GM12878 (cell line): ENCODE measurements at regions not wholly inside any gene's neighbourhood (a gene's known extent, or its start where the extent isn't known, plus 50 kb on each side); places are given as distances from the start of the nearest gene placed in this dataset.

ENCODE experiments used
- TF ChIP-seq, protein P1 (sequence below), 3 experiments: IDR thresholded peaks in 2 of 3; conservative IDR thresholded peaks in 1 of 3; 2 replicates each; pipeline ENCODE4 v1.5.1; 2011; ENCODE audit warnings: low read depth in 3 of 3, low read length in 3 of 3, mild to moderate bottlenecking in 3 of 3, control low read depth in 2 of 3, moderate library complexity in 2 of 3, inconsistent platforms in 1 of 3, mixed read lengths in 1 of 3; ENCODE audit not compliant: control insufficient read depth in 2 of 3, insufficient read depth in 1 of 3; ENCODE audit errors: extremely low read depth in 1 of 3
- TF ChIP-seq, protein P2 (sequence below): fragments of 450-650 bp; formaldehyde crosslinking; IDR thresholded peaks from 2 replicates; pipeline ENCODE4 v1.4.0; 2020; ENCODE audit warnings: mild to moderate bottlenecking, moderate library complexity

- TF ChIP-seq, protein P1, sequence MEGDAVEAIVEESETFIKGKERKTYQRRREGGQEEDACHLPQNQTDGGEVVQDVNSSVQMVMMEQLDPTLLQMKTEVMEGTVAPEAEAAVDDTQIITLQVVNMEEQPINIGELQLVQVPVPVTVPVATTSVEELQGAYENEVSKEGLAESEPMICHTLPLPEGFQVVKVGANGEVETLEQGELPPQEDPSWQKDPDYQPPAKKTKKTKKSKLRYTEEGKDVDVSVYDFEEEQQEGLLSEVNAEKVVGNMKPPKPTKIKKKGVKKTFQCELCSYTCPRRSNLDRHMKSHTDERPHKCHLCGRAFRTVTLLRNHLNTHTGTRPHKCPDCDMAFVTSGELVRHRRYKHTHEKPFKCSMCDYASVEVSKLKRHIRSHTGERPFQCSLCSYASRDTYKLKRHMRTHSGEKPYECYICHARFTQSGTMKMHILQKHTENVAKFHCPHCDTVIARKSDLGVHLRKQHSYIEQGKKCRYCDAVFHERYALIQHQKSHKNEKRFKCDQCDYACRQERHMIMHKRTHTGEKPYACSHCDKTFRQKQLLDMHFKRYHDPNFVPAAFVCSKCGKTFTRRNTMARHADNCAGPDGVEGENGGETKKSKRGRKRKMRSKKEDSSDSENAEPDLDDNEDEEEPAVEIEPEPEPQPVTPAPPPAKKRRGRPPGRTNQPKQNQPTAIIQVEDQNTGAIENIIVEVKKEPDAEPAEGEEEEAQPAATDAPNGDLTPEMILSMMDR (IDR thresholded peaks at IDR 0.05 in 2 of 3, conservative IDR thresholded peaks at IDR 0.05 in 1 of 3; ENCODE audit: control insufficient read depth in 2 of 3, extremely low read depth in 1 of 3, insufficient read depth in 1 of 3, low read depth in 3 of 3, low read length in 3 of 3), result no peak
- TF ChIP-seq, protein P2, sequence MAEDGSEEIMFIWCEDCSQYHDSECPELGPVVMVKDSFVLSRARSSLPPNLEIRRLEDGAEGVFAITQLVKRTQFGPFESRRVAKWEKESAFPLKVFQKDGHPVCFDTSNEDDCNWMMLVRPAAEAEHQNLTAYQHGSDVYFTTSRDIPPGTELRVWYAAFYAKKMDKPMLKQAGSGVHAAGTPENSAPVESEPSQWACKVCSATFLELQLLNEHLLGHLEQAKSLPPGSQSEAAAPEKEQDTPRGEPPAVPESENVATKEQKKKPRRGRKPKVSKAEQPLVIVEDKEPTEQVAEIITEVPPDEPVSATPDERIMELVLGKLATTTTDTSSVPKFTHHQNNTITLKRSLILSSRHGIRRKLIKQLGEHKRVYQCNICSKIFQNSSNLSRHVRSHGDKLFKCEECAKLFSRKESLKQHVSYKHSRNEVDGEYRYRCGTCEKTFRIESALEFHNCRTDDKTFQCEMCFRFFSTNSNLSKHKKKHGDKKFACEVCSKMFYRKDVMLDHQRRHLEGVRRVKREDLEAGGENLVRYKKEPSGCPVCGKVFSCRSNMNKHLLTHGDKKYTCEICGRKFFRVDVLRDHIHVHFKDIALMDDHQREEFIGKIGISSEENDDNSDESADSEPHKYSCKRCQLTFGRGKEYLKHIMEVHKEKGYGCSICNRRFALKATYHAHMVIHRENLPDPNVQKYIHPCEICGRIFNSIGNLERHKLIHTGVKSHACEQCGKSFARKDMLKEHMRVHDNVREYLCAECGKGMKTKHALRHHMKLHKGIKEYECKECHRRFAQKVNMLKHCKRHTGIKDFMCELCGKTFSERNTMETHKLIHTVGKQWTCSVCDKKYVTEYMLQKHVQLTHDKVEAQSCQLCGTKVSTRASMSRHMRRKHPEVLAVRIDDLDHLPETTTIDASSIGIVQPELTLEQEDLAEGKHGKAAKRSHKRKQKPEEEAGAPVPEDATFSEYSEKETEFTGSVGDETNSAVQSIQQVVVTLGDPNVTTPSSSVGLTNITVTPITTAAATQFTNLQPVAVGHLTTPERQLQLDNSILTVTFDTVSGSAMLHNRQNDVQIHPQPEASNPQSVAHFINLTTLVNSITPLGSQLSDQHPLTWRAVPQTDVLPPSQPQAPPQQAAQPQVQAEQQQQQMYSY, result no peak
These were observed 158.5 kb upstream of the TPM1 start for GRCh38 chr15:62883938-62884479.
